ENCODE measurements at regions not wholly inside any gene's neighbourhood (a gene's known extent, or its start where the extent isn't known, plus 50 kb on each side); places are given as distances from the start of the nearest gene placed in this dataset.

DNA sequence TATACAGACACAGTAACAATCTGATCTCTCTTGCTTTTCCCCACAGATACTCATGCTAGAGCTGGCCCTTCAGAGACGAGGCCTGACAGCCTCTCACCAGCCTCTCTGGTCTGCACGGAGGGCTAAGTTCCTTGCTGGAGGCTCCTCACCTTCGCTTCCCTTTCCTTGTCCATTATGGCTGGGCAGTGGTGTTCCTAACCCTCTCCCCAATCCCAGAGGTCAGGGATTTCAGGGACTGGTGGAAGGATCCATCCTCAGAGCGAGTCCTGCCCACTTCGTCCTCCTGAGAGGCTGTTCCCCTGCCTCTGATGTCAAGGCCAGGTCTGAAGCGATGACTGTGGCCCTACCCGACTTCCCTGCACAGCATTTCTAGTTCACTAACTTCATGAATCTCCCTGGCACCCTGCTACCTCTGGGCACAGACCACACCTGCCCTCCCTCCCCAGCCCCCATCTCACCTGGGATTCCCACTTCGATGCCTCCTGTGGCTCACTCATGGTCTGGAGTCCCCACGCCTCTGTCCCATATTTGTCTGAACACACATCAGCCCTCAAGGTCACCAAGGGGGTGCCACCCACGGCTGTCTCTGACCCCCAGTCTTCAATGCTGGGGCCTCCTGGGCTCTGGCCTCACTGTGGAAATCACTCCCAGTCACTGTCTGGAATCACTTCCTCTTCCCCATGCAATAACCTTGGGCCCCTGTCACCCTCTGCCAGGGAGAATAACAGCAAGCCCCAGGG lies 124.9 kb upstream of the PRR20G start:
- TF ChIP-seq, protein P1, sequence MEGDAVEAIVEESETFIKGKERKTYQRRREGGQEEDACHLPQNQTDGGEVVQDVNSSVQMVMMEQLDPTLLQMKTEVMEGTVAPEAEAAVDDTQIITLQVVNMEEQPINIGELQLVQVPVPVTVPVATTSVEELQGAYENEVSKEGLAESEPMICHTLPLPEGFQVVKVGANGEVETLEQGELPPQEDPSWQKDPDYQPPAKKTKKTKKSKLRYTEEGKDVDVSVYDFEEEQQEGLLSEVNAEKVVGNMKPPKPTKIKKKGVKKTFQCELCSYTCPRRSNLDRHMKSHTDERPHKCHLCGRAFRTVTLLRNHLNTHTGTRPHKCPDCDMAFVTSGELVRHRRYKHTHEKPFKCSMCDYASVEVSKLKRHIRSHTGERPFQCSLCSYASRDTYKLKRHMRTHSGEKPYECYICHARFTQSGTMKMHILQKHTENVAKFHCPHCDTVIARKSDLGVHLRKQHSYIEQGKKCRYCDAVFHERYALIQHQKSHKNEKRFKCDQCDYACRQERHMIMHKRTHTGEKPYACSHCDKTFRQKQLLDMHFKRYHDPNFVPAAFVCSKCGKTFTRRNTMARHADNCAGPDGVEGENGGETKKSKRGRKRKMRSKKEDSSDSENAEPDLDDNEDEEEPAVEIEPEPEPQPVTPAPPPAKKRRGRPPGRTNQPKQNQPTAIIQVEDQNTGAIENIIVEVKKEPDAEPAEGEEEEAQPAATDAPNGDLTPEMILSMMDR (IDR thresholded peaks at IDR 0.05), result no peak
- TF ChIP-seq POLR2A (IDR thresholded peaks at IDR 0.05), result no peak
